ENCODE measurements at regions not wholly inside any gene's neighbourhood (a gene's known extent, or its start where the extent isn't known, plus 50 kb on each side); places are given as distances from the start of the nearest gene placed in this dataset.

DNA sequence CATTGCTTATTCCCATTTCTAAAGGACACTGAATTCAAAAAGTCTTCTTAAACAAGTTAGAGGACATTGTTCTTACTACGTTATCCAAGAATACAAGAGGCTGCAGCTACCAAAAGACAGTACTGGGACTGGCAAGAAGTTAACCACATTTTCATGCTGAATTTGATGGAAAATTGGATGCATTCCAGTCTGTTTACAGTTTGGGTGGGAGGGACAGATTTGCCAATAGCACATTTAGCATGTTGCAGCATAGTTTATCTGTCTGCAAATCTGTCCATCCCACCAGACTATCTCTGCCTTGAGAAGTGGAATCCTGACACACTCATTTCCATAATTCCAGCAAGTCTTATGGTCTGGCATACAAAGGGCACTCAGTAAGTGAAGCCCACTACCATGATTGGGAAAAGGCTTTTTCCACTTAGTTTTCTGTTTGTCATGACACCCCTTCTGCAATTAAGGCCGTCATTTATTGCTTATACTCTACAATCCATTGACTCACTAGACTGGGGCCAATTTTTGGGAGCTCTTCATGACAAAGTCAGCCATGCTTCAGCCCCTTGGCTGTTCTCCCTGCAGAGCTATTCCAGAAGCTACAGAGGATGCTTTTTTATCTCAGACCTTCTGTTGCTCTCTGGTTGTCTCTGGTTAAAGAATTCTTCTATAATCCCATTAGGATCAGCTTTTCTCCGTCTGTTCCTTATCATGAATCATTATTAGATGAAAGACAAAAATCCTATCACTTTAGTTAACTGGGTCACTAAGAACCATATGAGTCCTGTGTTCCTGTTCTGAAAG is 355.8 kb upstream of the PTBP2 start:
- TF ChIP-seq EGR1 (IDR thresholded peaks at IDR 0.05; ENCODE audit: low read depth in 2 of 2) (no peak), RAD21 (IDR thresholded peaks at IDR 0.05) (no peak), SP1 (IDR thresholded peaks at IDR 0.05) (no peak)
- TF ChIP-seq, protein P1, sequence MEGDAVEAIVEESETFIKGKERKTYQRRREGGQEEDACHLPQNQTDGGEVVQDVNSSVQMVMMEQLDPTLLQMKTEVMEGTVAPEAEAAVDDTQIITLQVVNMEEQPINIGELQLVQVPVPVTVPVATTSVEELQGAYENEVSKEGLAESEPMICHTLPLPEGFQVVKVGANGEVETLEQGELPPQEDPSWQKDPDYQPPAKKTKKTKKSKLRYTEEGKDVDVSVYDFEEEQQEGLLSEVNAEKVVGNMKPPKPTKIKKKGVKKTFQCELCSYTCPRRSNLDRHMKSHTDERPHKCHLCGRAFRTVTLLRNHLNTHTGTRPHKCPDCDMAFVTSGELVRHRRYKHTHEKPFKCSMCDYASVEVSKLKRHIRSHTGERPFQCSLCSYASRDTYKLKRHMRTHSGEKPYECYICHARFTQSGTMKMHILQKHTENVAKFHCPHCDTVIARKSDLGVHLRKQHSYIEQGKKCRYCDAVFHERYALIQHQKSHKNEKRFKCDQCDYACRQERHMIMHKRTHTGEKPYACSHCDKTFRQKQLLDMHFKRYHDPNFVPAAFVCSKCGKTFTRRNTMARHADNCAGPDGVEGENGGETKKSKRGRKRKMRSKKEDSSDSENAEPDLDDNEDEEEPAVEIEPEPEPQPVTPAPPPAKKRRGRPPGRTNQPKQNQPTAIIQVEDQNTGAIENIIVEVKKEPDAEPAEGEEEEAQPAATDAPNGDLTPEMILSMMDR (IDR thresholded peaks at IDR 0.05; ENCODE audit: low read depth, low read length, missing input control): no peak
- TF ChIP-seq, protein P2, sequence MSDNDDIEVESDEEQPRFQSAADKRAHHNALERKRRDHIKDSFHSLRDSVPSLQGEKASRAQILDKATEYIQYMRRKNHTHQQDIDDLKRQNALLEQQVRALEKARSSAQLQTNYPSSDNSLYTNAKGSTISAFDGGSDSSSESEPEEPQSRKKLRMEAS (IDR thresholded peaks at IDR 0.05): no peak
- TF ChIP-seq, protein P3, sequence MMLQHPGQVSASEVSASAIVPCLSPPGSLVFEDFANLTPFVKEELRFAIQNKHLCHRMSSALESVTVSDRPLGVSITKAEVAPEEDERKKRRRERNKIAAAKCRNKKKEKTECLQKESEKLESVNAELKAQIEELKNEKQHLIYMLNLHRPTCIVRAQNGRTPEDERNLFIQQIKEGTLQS (IDR thresholded peaks at IDR 0.05): no peak

All from liver (tissue), 3 donors.